HG02870 (cell line): ENCODE measurements at regions not wholly inside any gene's neighbourhood (a gene's known extent, or its start where the extent isn't known, plus 50 kb on each side); places are given as distances from the start of the nearest gene placed in this dataset.
"Not testable (repeated sequence)": the region's sequence is repeated elsewhere in the genome, so short reads cannot be mapped to it uniquely, and the experiment has no call there.

ENCODE experiments used
- ATAC-seq: cut with Tn5 transposase; IDR thresholded peaks from one replicate; pipeline ENCODE4 v1.9.1; 2021; ENCODE audit warnings: mild to moderate bottlenecking, moderate library complexity; ENCODE audit not compliant: unreplicated experiment

GRCh38 chr6:4341078-4341797 is 205.9 kb upstream of the ECI2 start:
- ATAC-seq = no peak

- ATAC-seq = no peak
These were observed 205.2 kb upstream of the ECI2 start for GRCh38 chr6:4340544-4340943.

DNA sequence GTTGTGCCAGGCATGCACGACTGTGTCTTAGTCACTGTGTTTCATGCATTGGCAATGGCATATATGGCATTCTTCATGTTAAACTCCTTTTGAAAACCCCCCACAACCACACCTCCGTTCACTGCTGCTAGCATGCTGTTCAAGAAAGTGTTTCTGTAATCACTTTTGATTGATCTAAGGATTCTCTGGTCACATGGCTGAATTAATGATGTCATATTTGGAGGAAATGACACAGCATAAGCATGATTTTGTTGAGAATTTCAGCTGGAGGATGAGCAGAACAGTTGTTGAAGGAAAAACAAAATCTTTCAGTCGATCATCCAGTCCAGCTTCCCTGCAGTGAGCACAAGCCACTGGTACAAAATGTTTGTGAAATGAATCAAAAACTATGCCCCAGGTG is 203.5 kb upstream of the ECI2 start:
- ATAC-seq = no peak

DNA sequence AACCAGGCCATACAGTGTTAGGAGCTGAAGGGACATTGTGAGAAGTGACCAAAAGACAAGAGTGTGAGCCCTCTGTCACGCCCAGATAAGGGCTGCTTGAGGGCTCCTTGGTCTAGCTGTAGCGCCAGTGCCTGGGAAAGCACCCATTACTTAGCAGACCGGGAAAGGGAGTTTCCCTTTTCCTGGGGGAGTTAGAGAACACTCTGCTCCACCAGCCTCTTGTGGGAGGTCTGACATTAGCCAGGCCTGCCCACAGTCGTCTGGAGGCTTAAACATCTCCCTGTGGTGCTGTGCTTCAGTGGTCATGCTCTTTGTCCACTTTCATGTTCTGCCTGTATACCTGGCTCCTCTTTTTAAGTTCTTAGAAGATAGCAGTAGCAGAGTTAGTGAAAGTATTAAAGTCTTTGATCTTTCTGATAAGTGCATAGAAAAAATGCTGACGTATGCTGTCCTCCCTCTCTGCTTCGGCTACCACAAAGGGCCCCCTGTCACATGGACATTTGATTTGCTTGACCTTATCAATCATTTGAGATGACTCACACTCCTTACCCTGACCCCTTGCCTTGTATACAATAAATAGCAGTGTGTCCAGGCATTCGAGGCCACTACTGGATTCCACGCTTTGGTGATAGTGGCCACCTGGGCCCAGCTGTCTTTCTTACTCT is 201.5 kb upstream of the ECI2 start:
- no peak for ATAC-seq

GRCh38 chr6:4336084-4336483 is 200.7 kb upstream of the ECI2 start:
- ATAC-seq = no peak

DNA sequence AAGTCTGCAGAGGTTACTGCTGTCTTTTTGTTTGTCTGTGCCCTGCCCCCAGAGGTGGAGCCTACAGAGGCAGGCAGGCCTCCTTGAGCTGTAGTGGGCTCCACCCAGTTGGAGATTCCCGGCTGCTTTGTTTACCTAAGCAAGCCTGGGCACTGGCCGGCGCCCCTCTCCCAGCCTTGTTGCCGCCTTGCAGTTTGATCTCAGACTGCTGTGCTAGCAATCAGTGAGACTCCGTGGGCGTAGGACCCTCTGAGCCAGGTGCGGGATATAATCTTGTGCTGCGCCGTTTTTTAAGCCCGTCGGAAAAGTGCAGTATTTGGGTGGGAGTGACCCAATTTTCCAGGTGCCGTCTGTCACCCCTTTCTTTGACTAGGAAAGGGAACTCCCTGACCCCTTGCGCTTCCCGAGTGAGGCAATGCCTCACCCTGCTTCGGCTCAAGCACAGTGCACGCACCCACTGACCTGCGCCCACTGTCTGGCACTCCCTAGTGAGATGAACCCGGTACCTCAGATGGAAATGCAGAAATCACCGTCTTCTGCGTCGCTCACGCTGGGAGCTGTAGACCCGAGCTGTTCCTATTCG is 198.9 kb upstream of the ECI2 start:
- ATAC-seq = not testable (repeated sequence)

- no peak for ATAC-seq
These were observed 192.5 kb upstream of the ECI2 start for GRCh38 chr6:4327841-4328240.

DNA sequence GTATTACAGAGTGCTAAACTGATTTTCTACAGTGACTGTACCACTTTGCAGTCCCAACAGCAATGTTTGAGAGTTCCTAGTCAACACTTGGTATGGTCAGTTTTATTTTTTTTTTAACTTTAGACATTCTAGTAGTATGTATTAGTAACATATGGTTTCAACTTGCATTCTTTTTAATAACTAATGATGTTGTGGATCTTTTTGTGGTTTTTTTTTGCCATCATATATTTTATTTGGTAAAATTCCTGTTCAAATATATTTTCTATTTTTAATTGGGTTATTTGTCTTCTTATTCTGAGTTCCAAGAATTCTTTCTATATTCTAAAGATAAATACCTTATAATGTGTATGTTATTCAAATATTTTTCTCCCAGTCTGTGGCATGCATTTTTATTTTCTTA is 189.4 kb upstream of the ECI2 start:
- no peak for ATAC-seq

DNA sequence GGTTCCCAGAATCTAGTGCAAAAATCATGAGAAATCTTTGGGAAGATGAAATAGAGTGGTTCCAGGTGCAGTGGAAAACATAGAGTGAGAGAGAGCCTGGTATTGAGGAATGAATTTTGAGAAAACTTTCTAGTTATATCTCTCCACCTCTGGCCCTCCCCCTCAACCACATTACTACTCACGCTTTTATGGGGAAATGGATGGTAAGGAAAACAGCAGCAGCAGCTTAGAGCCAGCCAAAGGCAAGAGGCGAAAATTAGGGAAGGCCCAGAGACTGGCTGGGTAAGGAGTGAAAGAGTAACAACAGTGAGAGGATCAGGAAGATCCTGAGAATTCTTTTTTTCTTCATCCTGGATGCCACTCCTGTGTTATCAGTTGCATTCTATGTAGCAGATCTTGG is 187.9 kb upstream of the ECI2 start:
- no peak for ATAC-seq

GRCh38 chr6:4322846-4323309 is 187.5 kb upstream of the ECI2 start:
- no peak for ATAC-seq

- no peak for ATAC-seq
These were observed 186.9 kb upstream of the ECI2 start for GRCh38 chr6:4322134-4322845.

- no peak for ATAC-seq
These were observed 185.5 kb upstream of the ECI2 start for GRCh38 chr6:4320860-4321259.

- no peak for ATAC-seq
These were observed 184.8 kb upstream of the ECI2 start for GRCh38 chr6:4319981-4320683.

GRCh38 chr6:4318321-4318720 is 182.9 kb upstream of the ECI2 start:
- ATAC-seq = no peak

- ATAC-seq = no peak
These were observed 181.6 kb upstream of the ECI2 start for GRCh38 chr6:4316867-4317400.

GRCh38 chr6:4314201-4314707 is 178.9 kb upstream of the ECI2 start:
- ATAC-seq = no peak

GRCh38 chr6:4313044-4313686 is 177.8 kb upstream of the ECI2 start:
- no peak for ATAC-seq

DNA sequence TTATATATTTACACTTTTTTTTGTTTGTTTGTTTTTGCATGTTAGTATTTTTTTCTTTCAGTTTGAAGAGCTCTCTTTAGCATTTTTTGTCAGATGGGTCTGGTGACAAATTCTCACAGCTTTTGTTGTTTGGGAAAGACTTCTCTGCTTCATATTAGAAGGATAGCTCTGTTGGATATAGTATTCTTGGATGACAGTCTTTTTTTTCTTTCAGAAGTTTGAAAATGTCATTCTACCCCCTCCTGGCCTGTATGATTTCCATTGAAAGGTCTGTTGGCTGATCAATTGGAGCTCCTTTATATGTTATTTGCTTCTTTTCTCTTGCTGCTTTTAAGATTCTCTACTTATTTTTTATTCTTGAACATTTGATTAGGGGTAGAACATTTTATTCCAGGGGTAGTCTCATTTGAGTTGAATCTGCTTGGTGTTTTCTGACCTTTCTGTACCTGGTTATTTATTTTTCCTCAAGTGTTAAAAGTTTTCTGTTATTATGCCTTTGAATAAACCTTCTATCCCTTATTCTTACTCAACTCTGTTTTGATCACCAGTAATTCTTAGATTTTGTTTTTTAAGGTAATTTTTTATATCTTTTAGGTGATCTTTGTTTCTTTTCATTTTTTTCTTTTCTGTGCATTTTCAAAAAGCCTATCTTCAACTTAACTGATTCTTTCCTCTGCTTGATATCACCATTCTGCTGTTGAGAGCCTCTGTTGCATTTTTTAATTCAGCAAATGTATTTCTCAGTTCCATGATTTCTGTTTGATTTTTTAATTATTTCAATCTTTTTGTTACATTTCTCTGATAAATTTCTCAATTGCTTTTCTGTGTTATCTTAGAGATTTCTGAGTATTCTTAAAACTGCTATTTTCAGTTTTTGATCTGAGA is 176.8 kb upstream of the ECI2 start:
- ATAC-seq = no peak

- ATAC-seq = no peak
These were observed 174.2 kb upstream of the ECI2 start for GRCh38 chr6:4309540-4309939.
